CD14-positive monocyte (primary cell): ENCODE measurements at regions not wholly inside any gene's neighbourhood (a gene's known extent, or its start where the extent isn't known, plus 50 kb on each side); places are given as distances from the start of the nearest gene placed in this dataset.

Experiments used
- DNase-seq, 3 donors: peaks; one replicate each; pipeline ENCODE4 v3.0.0-alpha.2; 2011 to 2022
- H2AFZ ChIP-seq: 2 replicates; pipeline ENCODE4 v1.6.0; 2012; ENCODE audit warnings: mild to moderate bottlenecking, low read depth, low read length, inconsistent platforms; ENCODE audit not compliant: insufficient read depth, poor library complexity, severe bottlenecking
- H3K27ac ChIP-seq, 2 donors: 1 replicate in 1 of 2; 2 replicates in 1 of 2; pipeline ENCODE4 v1.5.1; 2012 to 2013; ENCODE audit warnings: low read length in 2 of 2, control low read depth in 1 of 2, inconsistent platforms in 1 of 2, low read depth in 1 of 2, mild to moderate bottlenecking in 1 of 2
- H3K27me3 ChIP-seq, 2 donors: one replicate each; pipeline versions ENCODE4 v1.6.0 to v1.6.1; 2011 to 2013; ENCODE audit warnings: low read length in 2 of 2; ENCODE audit not compliant: control insufficient read depth in 2 of 2, insufficient read depth in 2 of 2
- H3K36me3 ChIP-seq, 2 donors: replicated peaks in 1 of 2; 1 replicate in 1 of 2; 2 replicates in 1 of 2; pipeline versions ENCODE4 v1.5.1 to v1.6.1; 2012 to 2013; ENCODE audit warnings: low read length in 2 of 2, control low read depth in 1 of 2, inconsistent platforms in 1 of 2, mild to moderate bottlenecking in 1 of 2; ENCODE audit not compliant: insufficient read depth in 2 of 2, control insufficient read depth in 1 of 2
- H3K4me1 ChIP-seq, 2 donors: 1 replicate in 1 of 2; 2 replicates in 1 of 2; pipeline versions ENCODE4 v1.5.1 to v1.6.1; 2012 to 2013; ENCODE audit warnings: low read length in 2 of 2, control low read depth in 1 of 2, inconsistent platforms in 1 of 2, mild to moderate bottlenecking in 1 of 2, moderate library complexity in 1 of 2; ENCODE audit not compliant: insufficient read depth in 2 of 2, control insufficient read depth in 1 of 2
- H3K4me2 ChIP-seq: replicated peaks from 2 replicates; pipeline ENCODE3; 2012; ENCODE audit warnings: low read length, moderate library complexity, mild to moderate bottlenecking; ENCODE audit not compliant: poor library complexity, severe bottlenecking; ENCODE audit errors: extremely low read depth
- H3K4me3 ChIP-seq, 3 experiments: fragments of 200-600 bp in 1 of 3; sonication (generic) in 1 of 3; replicated peaks in 1 of 3; 1 replicate in 2 of 3; 2 replicates in 1 of 3; pipeline ENCODE4 v1.5.1; 2011 to 2013; ENCODE audit warnings: low read length in 3 of 3, mild to moderate bottlenecking in 3 of 3, control low read depth in 2 of 3, low read depth in 2 of 3, inconsistent platforms in 1 of 3, moderate library complexity in 1 of 3
- H3K79me2 ChIP-seq: 2 replicates; pipeline ENCODE4 v1.6.0; 2012; ENCODE audit warnings: mild to moderate bottlenecking, control low read depth, inconsistent platforms, low read length, moderate library complexity; ENCODE audit not compliant: insufficient read depth
- H3K9ac ChIP-seq: 2 replicates; pipeline ENCODE4 v1.6.0; 2017; ENCODE audit warnings: low read length, mild to moderate bottlenecking; ENCODE audit not compliant: insufficient read depth, poor library complexity, severe bottlenecking
- H3K9me3 ChIP-seq, 2 donors: replicated peaks in 1 of 2; 1 replicate in 1 of 2; 2 replicates in 1 of 2; pipeline versions ENCODE4 v1.5.1 to v1.6.1; 2012 to 2013; ENCODE audit warnings: low read length in 2 of 2, control low read depth in 1 of 2; ENCODE audit not compliant: control insufficient read depth in 1 of 2, insufficient read depth in 1 of 2
- H4K20me1 ChIP-seq: 2 replicates; pipeline ENCODE4 v1.6.0; 2012; ENCODE audit warnings: mild to moderate bottlenecking, low read length, control low read depth, moderate library complexity; ENCODE audit not compliant: insufficient read depth
- H3K27ac Mint-ChIP-seq, 7 donors: one replicate each; pipeline ENCODE4 v1.8.0; 2020; ENCODE audit warnings: mild to moderate bottlenecking in 7 of 7, mixed read lengths in 7 of 7, moderate library complexity in 6 of 7, inconsistent platforms in 2 of 7
- H3K27me3 Mint-ChIP-seq, 3 donors: one replicate each; pipeline ENCODE4 v1.8.0; 2021 to 2022; ENCODE audit warnings: low read depth in 3 of 3, mild to moderate bottlenecking in 3 of 3, mixed read lengths in 3 of 3, moderate library complexity in 3 of 3, inconsistent platforms in 1 of 3
- H3K36me3 Mint-ChIP-seq, 2 donors: one replicate each; pipeline ENCODE4 v1.8.0; 2020; ENCODE audit warnings: mixed read lengths in 2 of 2, inconsistent platforms in 1 of 2, mild to moderate bottlenecking in 1 of 2
- H3K4me1 Mint-ChIP-seq: one replicate; pipeline ENCODE4 v1.8.0; 2020; ENCODE audit warnings: mild to moderate bottlenecking, mixed read lengths
- H3K4me3 Mint-ChIP-seq, 2 donors: one replicate each; pipeline ENCODE4 v1.8.0; 2020; ENCODE audit warnings: mild to moderate bottlenecking in 2 of 2, mixed read lengths in 2 of 2, moderate library complexity in 1 of 2
- H3K9me3 Mint-ChIP-seq, 7 donors: one replicate each; pipeline ENCODE4 v1.8.0; 2020 to 2022; ENCODE audit warnings: mixed read lengths in 7 of 7, mild to moderate bottlenecking in 6 of 7, moderate library complexity in 6 of 7, inconsistent platforms in 2 of 7
- WGBS: methylation state at CpG from one replicate; pipeline ENCODE4 v1.1.5; 2013; ENCODE audit warnings: missing lambda C conversion rate; ENCODE audit not compliant: insufficient coverage; 5-methylcytosine and 5-hydroxymethylcytosine counted together
- intact Hi-C, 2 donors: fragments of 100-400 bp; cut with micrococcal nuclease; formaldehyde crosslinking; loops; one replicate each; pipeline versions ENCODE4 v1.15.0 to v1.15.1; 2023
- TF ChIP-seq, protein P1 (sequence below): fragments of 200-600 bp; IDR thresholded peaks from one replicate; pipeline ENCODE4 v1.8.0; 2022; ENCODE audit warnings: antibody characterized with exemption, mild to moderate bottlenecking

DNA sequence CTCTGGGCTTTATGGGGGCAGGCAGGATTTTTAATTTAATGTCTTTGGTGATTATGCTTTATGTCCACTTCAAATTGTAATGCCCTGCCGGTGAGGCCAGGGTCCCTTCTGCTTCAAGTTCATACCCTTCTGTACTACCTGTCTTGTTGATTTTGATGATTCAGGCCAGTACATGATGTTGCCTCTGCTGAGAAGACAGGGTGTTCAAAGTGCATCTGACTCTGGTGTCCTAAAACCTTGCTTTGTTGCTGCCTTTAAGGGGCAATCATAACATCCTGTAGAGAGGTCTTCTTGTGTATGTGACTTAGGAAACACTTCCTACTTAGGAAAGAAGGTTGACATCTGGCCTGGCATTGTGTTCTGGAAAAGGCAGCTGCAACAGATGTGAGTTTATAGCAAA lies 113.2 kb downstream of the TMEM170B start:
- Histone ChIP-seq H3K9me3 (peaks cover 0 to 2% of the 10 kb centered on the region in 2 donors), H3K36me3 (no peaks in the 10 kb centered on the region), H3K9ac (no peak overlapping the region), H2AFZ (no peak overlapping the region), H3K27me3 (no peaks in the 10 kb centered on the region), H3K4me2 (no peak overlapping the region), H3K79me2 (no peaks in the 10 kb centered on the region), H3K4me1 (no peaks in the 10 kb centered on the region), H4K20me1 (no peaks in the 10 kb centered on the region), H3K27ac (no peak overlapping the region), H3K4me3 (no peak overlapping the region)
- peaks cover 4 to 12% (median 9%) of the 10 kb centered on the region in 3 donors for H3K27me3 Mint-ChIP-seq
- intact Hi-C loops, result loop anchor here (10.0 kb wide), 2 partner anchors 954 to 1244 kb away; no protein-coding TSS in a partner anchor
- H3K27ac Mint-ChIP-seq, result no peak overlapping the region
- TF ChIP-seq, protein P1, sequence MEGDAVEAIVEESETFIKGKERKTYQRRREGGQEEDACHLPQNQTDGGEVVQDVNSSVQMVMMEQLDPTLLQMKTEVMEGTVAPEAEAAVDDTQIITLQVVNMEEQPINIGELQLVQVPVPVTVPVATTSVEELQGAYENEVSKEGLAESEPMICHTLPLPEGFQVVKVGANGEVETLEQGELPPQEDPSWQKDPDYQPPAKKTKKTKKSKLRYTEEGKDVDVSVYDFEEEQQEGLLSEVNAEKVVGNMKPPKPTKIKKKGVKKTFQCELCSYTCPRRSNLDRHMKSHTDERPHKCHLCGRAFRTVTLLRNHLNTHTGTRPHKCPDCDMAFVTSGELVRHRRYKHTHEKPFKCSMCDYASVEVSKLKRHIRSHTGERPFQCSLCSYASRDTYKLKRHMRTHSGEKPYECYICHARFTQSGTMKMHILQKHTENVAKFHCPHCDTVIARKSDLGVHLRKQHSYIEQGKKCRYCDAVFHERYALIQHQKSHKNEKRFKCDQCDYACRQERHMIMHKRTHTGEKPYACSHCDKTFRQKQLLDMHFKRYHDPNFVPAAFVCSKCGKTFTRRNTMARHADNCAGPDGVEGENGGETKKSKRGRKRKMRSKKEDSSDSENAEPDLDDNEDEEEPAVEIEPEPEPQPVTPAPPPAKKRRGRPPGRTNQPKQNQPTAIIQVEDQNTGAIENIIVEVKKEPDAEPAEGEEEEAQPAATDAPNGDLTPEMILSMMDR, result no peak
- H3K9me3 Mint-ChIP-seq, result peaks cover 2 to 8% (median 4%) of the 10 kb centered on the region in 7 donors
- DNase-seq, result no peak
- H3K4me3 Mint-ChIP-seq, result no peak overlapping the region
- WGBS, result no CpG with 5 or more reads among the region's 1 CpG
- H3K4me1 Mint-ChIP-seq, result peaks cover 6% of the 10 kb centered on the region
- no peaks in the 10 kb centered on the region for H3K36me3 Mint-ChIP-seq

DNA sequence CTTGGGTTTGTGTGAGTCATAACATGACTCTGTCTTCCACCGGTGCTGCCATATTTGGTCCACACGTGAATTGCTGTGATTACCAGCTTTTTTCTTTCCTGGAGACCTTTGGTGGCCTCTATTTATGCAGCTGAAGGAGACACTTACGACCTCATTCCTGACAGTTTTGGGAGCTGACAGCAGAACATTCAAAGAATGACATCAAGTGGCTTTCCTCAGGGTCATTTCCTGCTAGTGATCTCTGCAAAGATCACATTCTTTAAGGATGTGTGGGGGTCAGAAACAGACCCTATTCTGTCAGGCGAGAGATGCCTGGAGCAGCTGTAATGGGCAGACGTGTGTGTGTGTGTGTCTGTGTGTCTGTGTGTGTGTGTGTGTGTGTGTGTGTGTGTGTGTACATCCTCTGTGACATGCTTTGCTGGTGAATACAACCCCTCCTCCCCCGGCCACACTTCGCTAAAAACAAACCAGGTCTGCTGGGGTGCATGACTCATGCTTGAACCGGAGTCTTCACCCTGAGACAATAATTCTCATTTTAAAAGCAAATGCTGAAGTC lies 115.6 kb downstream of the TMEM170B start:
- H3K4me1 ChIP-seq, result no peaks in the 10 kb centered on the region
- DNase-seq, result peak in 2 of 3 donors; percentile 7 to 55
- H3K79me2 ChIP-seq, result no peaks in the 10 kb centered on the region
- H4K20me1 ChIP-seq, result no peaks in the 10 kb centered on the region
- H2AFZ ChIP-seq, result no peak overlapping the region
- H3K4me3 ChIP-seq, result no peak overlapping the region
- intact Hi-C loops, result loop anchor here (10.0 kb wide), 2 partner anchors 952 to 1242 kb away; no protein-coding TSS in a partner anchor
- TF ChIP-seq, protein P1, result no peak
- no peaks in the 10 kb centered on the region for H3K36me3 ChIP-seq
- Mint-ChIP-seq H3K4me3 (no peak overlapping the region), H3K27me3 (peaks cover 5 to 14% (median 7%) of the 10 kb centered on the region in 3 donors), H3K4me1 (peaks cover 7% of the 10 kb centered on the region), H3K36me3 (no peaks in the 10 kb centered on the region), H3K27ac (no peak overlapping the region), H3K9me3 (peaks cover 0 to 5% (median 2%) of the 10 kb centered on the region in 7 donors)
- no peak overlapping the region for H3K9ac ChIP-seq
- H3K9me3 ChIP-seq, result no peaks in the 10 kb centered on the region
- WGBS, result 46% methylated on average over 4 of the region's 8 CpGs
- no peak overlapping the region for H3K27ac ChIP-seq
- no peak overlapping the region for H3K4me2 ChIP-seq
- H3K27me3 ChIP-seq, result no peaks in the 10 kb centered on the region
